ENCODE measurements at regions not wholly inside any gene's neighbourhood (a gene's known extent, or its start where the extent isn't known, plus 50 kb on each side); places are given as distances from the start of the nearest gene placed in this dataset.

GRCh38 chr2:109694190-109694589 lies 80.0 kb downstream of the SOWAHC start:
- no TSS peak for BruUV-seq (replicated peaks)
- no peaks in the 10 kb centered on the region for H3K27me3 ChIP-seq (replicated peaks; ENCODE audit: control insufficient read depth, insufficient read depth, low read length)
- H3K4me3 ChIP-seq (ENCODE audit: low read depth, low read length): no peak overlapping the region
- POLR2A ChIA-PET: no interaction called here
- H3K9me3 ChIP-seq: peaks cover 4% of the 10 kb centered on the region; the same call in 1 of the 2 replicates
- no peaks in the 10 kb centered on the region for H3K36me3 ChIP-seq (ENCODE audit: control insufficient read depth, insufficient read depth, low read length)
- Mint-ChIP-seq H3K9me3 (ENCODE audit: unreplicated experiment) (no peaks in the 10 kb centered on the region), H3K4me1 (ENCODE audit: low read depth, unreplicated experiment) (peaks cover 57% of the 10 kb centered on the region), H3K4me3 (ENCODE audit: unreplicated experiment) (peak overlapping the region; percentile 20), H3K27ac (ENCODE audit: unreplicated experiment) (peak overlapping the region; percentile 82), H3K27me3 (ENCODE audit: insufficient read depth, unreplicated experiment) (no peaks in the 10 kb centered on the region), H3K36me3 (ENCODE audit: insufficient read depth, unreplicated experiment) (peaks cover 7% of the 10 kb centered on the region)
- no peak for TF ChIP-seq CTCF (IDR thresholded peaks at IDR 0.05; ENCODE audit: insufficient read depth in 1 of 2, low read depth in 1 of 2, low read length in 1 of 2, severe bottlenecking in 1 of 2, unreplicated experiment in 1 of 2)
- H3K4me1 ChIP-seq: peaks cover 70% of the 10 kb centered on the region
- intact Hi-C loops (cut with micrococcal nuclease; ENCODE audit: unreplicated experiment): no loop called here
- peak in 1 of 2 experiments; percentile 33 for DNase-seq
- CTCF ChIA-PET: interaction anchor here (0.6 to 1.1 kb wide), 3 partner anchors 12 to 80 kb away, joined by 3 to 4 read pairs (median 3); partner anchors contain the start of genes SEPTIN10 and SOWAHC

DNA sequence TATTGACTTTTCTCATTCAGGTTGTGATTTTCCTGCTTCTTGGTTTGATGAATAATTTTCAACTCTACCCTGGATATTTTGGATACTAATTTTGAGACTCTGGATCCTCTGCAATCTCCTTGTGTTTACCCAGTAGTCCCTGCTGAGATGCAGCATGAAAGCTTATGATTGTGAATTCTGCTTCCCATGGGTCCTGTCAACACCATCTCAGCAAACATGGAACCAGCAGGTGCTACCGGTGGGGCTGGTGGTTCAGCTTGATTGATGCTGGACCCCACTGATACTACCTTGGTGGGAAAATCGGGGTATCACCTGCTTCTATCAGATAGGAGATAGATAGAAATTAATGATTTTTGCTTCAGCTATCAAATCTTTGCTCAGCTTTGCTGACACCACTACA lies 81.1 kb downstream of the SOWAHC start:
- Mint-ChIP-seq H3K4me1 (ENCODE audit: low read depth, unreplicated experiment) (peaks cover 57% of the 10 kb centered on the region), H3K4me3 (ENCODE audit: unreplicated experiment) (no peak overlapping the region), H3K36me3 (ENCODE audit: insufficient read depth, unreplicated experiment) (peaks cover 7% of the 10 kb centered on the region), H3K27ac (ENCODE audit: unreplicated experiment) (peak overlapping the region; percentile 82), H3K27me3 (ENCODE audit: insufficient read depth, unreplicated experiment) (no peaks in the 10 kb centered on the region), H3K9me3 (ENCODE audit: unreplicated experiment) (no peaks in the 10 kb centered on the region)
- H3K9me3 ChIP-seq: peaks cover 4% of the 10 kb centered on the region; the same call in 1 of the 2 replicates
- POLR2A ChIA-PET: no interaction called here
- intact Hi-C loops (cut with micrococcal nuclease; ENCODE audit: unreplicated experiment): no loop called here
- CTCF ChIA-PET: interaction anchor here (1.0 kb wide), 1 partner anchor 20 kb away, joined by 4 read pairs; no protein-coding TSS in a partner anchor
- no peaks in the 10 kb centered on the region for H3K36me3 ChIP-seq (ENCODE audit: control insufficient read depth, insufficient read depth, low read length)
- no peak for TF ChIP-seq CTCF (IDR thresholded peaks at IDR 0.05; ENCODE audit: insufficient read depth in 1 of 2, low read depth in 1 of 2, low read length in 1 of 2, severe bottlenecking in 1 of 2, unreplicated experiment in 1 of 2)
- no peaks in the 10 kb centered on the region for H3K27me3 ChIP-seq (replicated peaks; ENCODE audit: control insufficient read depth, insufficient read depth, low read length)
- H3K4me3 ChIP-seq (ENCODE audit: low read depth, low read length): no peak overlapping the region
- H3K4me1 ChIP-seq: peaks cover 70% of the 10 kb centered on the region
- DNase-seq: no peak
- BruUV-seq (replicated peaks): no TSS peak

DNA sequence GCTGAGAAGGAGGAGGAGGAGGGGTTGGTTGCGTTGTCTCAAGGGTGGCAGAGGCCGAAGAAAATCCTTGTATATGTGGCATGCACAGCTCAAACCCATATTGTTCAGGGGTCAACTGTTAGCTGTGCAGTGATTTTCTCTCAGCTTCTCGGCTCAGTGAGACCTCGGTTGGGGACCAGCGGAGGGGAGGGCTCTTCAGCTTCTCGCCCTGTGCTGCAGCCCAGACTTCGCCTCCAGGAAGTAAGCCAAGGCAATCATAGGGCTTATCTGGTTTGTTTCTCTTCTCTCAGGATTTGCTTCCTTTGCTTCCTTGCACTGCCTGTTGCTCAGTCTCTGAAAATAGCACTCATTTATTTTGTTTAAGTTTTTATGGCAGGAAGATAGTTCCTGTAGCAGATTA lies 85.5 kb downstream of the SOWAHC start:
- Mint-ChIP-seq H3K4me1 (ENCODE audit: low read depth, unreplicated experiment) (peaks cover 49% of the 10 kb centered on the region), H3K27me3 (ENCODE audit: insufficient read depth, unreplicated experiment) (no peaks in the 10 kb centered on the region), H3K36me3 (ENCODE audit: insufficient read depth, unreplicated experiment) (no peaks in the 10 kb centered on the region), H3K9me3 (ENCODE audit: unreplicated experiment) (no peaks in the 10 kb centered on the region), H3K4me3 (ENCODE audit: unreplicated experiment) (peak overlapping the region; percentile 54), H3K27ac (ENCODE audit: unreplicated experiment) (peak overlapping the region; percentile 60)
- intact Hi-C loops (cut with micrococcal nuclease; ENCODE audit: unreplicated experiment): loop anchor here (2.0 kb wide), 1 partner anchor 15 kb away; no protein-coding TSS in a partner anchor
- no peaks in the 10 kb centered on the region for H3K36me3 ChIP-seq (ENCODE audit: control insufficient read depth, insufficient read depth, low read length)
- H3K9me3 ChIP-seq: peaks cover 4% of the 10 kb centered on the region; the same call in 1 of the 2 replicates
- no peak for TF ChIP-seq CTCF (IDR thresholded peaks at IDR 0.05; ENCODE audit: insufficient read depth in 1 of 2, low read depth in 1 of 2, low read length in 1 of 2, severe bottlenecking in 1 of 2, unreplicated experiment in 1 of 2)
- DNase-seq: peak in 1 of 2 experiments; percentile 60
- BruUV-seq (replicated peaks): no TSS peak
- POLR2A ChIA-PET: interaction anchor here (1.0 to 1.3 kb wide), 3 partner anchors 9 to 86 kb away, joined by 3 to 5 read pairs (median 4); partner anchors contain the start of genes SEPTIN10 and SOWAHC
- CTCF ChIA-PET: interaction anchor here (0.5 to 1.8 kb wide), 6 partner anchors 9 to 178 kb away, joined by 3 to 11 read pairs (median 5); partner anchors contain the start of genes SEPTIN10 and SOWAHC
- H3K4me3 ChIP-seq (ENCODE audit: low read depth, low read length): peak overlapping the region; percentile 19
- no peaks in the 10 kb centered on the region for H3K27me3 ChIP-seq (replicated peaks; ENCODE audit: control insufficient read depth, insufficient read depth, low read length)
- H3K4me1 ChIP-seq: peaks cover 56% of the 10 kb centered on the region
